Stomach (tissue), 8 donors: ENCODE measurements at regions not wholly inside any gene's neighbourhood (a gene's known extent, or its start where the extent isn't known, plus 50 kb on each side); places are given as distances from the start of the nearest gene placed in this dataset.

Source experiments
- DNase-seq, 2 donors: peaks; one replicate each; pipeline versions ENCODE4 v3.0.0 to v3.0.0-alpha.2; 2013 to 2019
- H3K27ac ChIP-seq, 5 donors: fragments of 200-600 bp in 4 of 5; sonication (generic) in 4 of 5; one replicate each; pipeline ENCODE4 v1.5.1; 2013 to 2019; ENCODE audit warnings: mild to moderate bottlenecking in 1 of 5, moderate library complexity in 1 of 5
- H3K27me3 ChIP-seq, 3 donors: fragments of 200-600 bp; sonication (generic); one replicate each; pipeline ENCODE4 v1.5.1; 2017 to 2019; ENCODE audit warnings: mixed run types in 1 of 3
- H3K36me3 ChIP-seq, 4 donors: fragments of 200-600 bp; sonication (generic); 1 replicate in 3 of 4; 2 replicates in 1 of 4; pipeline ENCODE4 v1.5.1; 2016 to 2019
- H3K4me1 ChIP-seq, 4 donors: fragments of 200-600 bp; sonication (generic); one replicate each; pipeline ENCODE4 v1.5.1; 2016 to 2019
- H3K4me3 ChIP-seq, 4 donors: fragments of 200-600 bp; sonication (generic) in 3 of 4; one replicate each; pipeline ENCODE4 v1.5.1; 2016 to 2019; ENCODE audit warnings: mild to moderate bottlenecking in 1 of 4
- H3K9me3 ChIP-seq, 4 donors: fragments of 200-600 bp; sonication (generic); one replicate each; pipeline ENCODE4 v1.5.1; 2016 to 2019
- EP300 ChIP-seq: sonication (generic); formaldehyde crosslinking; IDR thresholded peaks from one replicate; pipeline ENCODE4 v1.6.1; 2017; ENCODE audit warnings: antibody characterized with exemption
- POLR2A ChIP-seq, 4 donors: fragments of 450-650 bp; IDR thresholded peaks; one replicate each; pipeline ENCODE4 v1.6.1; 2016; ENCODE audit warnings: antibody characterized with exemption in 4 of 4, control low read depth in 2 of 4, mild to moderate bottlenecking in 1 of 4, moderate library complexity in 1 of 4
- POLR2AphosphoS5 ChIP-seq, 3 donors: sonication (generic); formaldehyde crosslinking; IDR thresholded peaks; one replicate each; pipeline ENCODE4 v1.6.1; 2016; ENCODE audit warnings: antibody characterized with exemption in 3 of 3
- WGBS, 5 donors: extraction: QIAGEN DNeasy Blood & Tissue Kit in 3 of 5; methylation state at CpG; one replicate each; pipeline versions ENCODE4 v1.1.5 to v1.1.7; 2013 to 2018; 5-methylcytosine and 5-hydroxymethylcytosine counted together
- intact Hi-C: fragments of 100-400 bp; cut with DNase I; formaldehyde crosslinking; loops from one replicate; pipeline ENCODE4 v1.15.1; 2023; ENCODE audit warnings: low total_unique reads
- TF ChIP-seq, protein P1 (sequence below), 7 experiments: fragments of 450-650 bp in 4 of 7; fragments of 200-600 bp in 3 of 7; sonication (generic) in 3 of 7; IDR thresholded peaks; one replicate each; pipeline ENCODE4 v1.5.1; 2016 to 2019; ENCODE audit warnings: antibody characterized with exemption in 7 of 7, control low read depth in 2 of 7, mild to moderate bottlenecking in 1 of 7
- donor health status: healthy with polysubstance abuse.
- donor health status: Bipolar disorder and iron deficiency.
- donor health status: healthy.

DNA sequence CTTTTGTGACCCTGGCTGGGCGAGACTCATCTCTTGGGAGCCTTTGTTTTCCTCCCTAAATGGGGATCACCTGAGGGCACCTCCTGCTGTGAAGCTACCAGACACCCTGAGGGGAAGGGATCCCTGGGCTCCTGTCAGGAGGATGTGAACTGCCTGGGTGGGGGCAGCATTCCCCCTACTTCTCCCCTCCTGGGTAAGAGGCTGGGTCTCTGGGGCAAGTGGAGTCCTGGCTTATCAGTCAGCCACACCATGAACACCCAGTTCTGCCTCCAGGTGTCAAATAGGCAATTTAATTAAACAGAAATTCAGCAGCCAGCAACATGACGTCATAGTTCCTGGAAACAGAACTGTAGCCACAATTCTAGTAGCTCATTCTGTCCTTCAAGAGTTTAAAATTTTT, 97.7 kb upstream of the RET start:
- H3K9me3 ChIP-seq = no peaks in the 10 kb centered on the region
- peaks cover 0 to 17% (median 7%) of the 10 kb centered on the region in 4 donors for H3K4me1 ChIP-seq
- H3K36me3 ChIP-seq = no peaks in the 10 kb centered on the region
- intact Hi-C loops = no loop called here
- no peak overlapping the region for H3K4me3 ChIP-seq
- no peaks in the 10 kb centered on the region for H3K27me3 ChIP-seq
- TF ChIP-seq, protein P1, sequence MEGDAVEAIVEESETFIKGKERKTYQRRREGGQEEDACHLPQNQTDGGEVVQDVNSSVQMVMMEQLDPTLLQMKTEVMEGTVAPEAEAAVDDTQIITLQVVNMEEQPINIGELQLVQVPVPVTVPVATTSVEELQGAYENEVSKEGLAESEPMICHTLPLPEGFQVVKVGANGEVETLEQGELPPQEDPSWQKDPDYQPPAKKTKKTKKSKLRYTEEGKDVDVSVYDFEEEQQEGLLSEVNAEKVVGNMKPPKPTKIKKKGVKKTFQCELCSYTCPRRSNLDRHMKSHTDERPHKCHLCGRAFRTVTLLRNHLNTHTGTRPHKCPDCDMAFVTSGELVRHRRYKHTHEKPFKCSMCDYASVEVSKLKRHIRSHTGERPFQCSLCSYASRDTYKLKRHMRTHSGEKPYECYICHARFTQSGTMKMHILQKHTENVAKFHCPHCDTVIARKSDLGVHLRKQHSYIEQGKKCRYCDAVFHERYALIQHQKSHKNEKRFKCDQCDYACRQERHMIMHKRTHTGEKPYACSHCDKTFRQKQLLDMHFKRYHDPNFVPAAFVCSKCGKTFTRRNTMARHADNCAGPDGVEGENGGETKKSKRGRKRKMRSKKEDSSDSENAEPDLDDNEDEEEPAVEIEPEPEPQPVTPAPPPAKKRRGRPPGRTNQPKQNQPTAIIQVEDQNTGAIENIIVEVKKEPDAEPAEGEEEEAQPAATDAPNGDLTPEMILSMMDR (IDR thresholded peaks at IDR 0.05) = no peak
- TF ChIP-seq POLR2AphosphoS5 (IDR thresholded peaks at IDR 0.05) (no peak), POLR2A (IDR thresholded peaks at IDR 0.05) (no peak), EP300 (no peak)
- peak overlapping the region in 2 of 5 donors; percentile 18 to 21 for H3K27ac ChIP-seq
- peak; percentile 28 to 34 for DNase-seq
- WGBS, 5 donors = 42 to 53% (median 47%) methylated on average over 2 of the region's 2 CpGs

DNA sequence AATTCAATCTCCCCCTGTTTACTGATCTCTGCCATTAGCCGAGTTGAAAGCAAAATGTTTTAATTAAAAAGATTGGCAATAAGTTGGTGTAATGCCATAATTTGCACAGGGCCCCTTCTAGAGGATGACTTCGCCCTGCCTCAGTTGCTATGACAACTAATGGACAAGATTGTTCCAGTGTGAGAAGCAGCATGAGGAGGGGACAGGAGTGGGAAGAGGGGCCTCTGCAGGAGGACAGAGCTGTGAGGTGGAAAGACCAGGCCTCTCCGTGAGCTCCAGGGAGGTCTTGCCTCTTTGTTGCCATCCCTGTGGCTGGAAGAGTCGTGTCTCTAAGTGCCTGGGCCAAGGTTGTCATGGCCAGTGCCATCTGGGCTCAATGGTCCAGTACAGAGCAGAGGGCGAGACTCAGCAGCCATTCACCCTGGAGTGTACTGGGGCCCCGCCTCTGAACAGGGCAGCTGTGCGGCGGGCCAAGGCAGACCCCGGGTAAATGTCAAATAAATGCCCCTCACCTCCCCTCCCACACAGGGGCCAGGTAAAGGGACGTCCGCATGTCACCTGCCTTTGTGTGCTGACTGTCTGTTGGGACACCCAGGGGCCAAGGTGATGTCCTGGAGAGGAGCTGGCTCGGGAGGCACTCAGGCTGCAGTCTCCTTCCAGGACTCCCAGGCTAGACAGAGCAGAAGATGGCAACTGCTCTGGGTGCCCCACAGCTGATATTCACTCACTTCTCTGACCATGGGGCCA, 97.0 kb upstream of the RET start:
- DNase-seq = peak; percentile 16 to 27
- Histone ChIP-seq H3K27me3 (no peaks in the 10 kb centered on the region), H3K4me1 (peaks cover 0 to 17% (median 7%) of the 10 kb centered on the region in 4 donors), H3K9me3 (no peaks in the 10 kb centered on the region), H3K27ac (peak overlapping the region in 2 of 5 donors; percentile 18 to 21), H3K36me3 (no peaks in the 10 kb centered on the region), H3K4me3 (no peak overlapping the region)
- intact Hi-C loops = no loop called here
- WGBS, 5 donors = 72 to 80% (median 77%) methylated on average over 11 to 12 of the region's 12 CpGs
- TF ChIP-seq POLR2AphosphoS5 (IDR thresholded peaks at IDR 0.05) = no peak
- TF ChIP-seq, protein P1 (IDR thresholded peaks at IDR 0.05) = no peak
- TF ChIP-seq POLR2A (IDR thresholded peaks at IDR 0.05) = no peak
- no peak for TF ChIP-seq EP300

DNA sequence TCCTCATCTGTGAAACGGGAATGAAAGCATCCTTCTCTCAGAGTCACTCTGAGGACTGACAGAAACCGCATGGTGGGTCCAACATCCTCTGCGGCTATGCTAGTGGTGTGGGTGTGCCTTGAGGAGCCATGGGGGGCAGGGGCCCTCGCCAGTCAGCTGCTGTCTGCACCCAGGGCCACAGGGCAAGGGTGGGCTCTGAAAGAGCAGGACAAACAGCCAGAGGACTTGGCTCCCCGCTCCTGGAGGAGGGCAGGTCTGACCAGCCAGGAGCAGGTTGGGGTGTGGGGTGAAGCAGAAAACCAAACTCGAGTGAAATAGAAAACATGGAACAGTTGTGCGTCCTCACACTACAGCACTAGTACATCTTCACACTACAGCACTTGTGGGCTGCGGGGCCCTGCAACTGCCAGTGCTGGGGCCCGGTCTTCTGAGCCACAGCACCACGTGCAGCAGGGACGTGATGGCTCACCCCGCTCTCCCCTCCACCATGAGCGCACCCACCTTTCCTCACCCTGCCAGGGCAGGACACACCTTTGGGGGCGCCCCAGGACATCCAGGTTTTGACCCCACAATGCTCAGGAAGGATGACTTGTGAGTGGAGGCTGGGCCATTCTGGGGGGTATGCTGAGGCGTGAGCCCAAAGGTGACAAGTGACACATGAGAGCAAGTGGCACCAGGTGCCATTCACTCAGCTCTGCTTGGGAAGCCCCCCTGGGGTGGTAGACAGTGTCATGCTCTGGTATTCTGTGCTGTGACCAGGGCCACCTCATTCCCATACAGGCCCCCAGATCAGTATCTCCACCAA, 96.1 kb upstream of the RET start:
- H3K4me3 ChIP-seq = no peak overlapping the region
- H3K4me1 ChIP-seq = peaks cover 0 to 17% (median 7%) of the 10 kb centered on the region in 4 donors
- intact Hi-C loops = no loop called here
- WGBS, 5 donors = 87 to 90% (median 89%) methylated on average over 15 of the region's 15 CpGs
- no peaks in the 10 kb centered on the region for H3K9me3 ChIP-seq
- DNase-seq = peak in 1 of 2 donors; percentile 19
- no peaks in the 10 kb centered on the region for H3K27me3 ChIP-seq
- TF ChIP-seq POLR2A (IDR thresholded peaks at IDR 0.05) (no peak), POLR2AphosphoS5 (IDR thresholded peaks at IDR 0.05) (no peak), EP300 (no peak)
- TF ChIP-seq, protein P1 (IDR thresholded peaks at IDR 0.05) = no peak
- H3K36me3 ChIP-seq = no peaks in the 10 kb centered on the region
- H3K27ac ChIP-seq = no peak overlapping the region

DNA sequence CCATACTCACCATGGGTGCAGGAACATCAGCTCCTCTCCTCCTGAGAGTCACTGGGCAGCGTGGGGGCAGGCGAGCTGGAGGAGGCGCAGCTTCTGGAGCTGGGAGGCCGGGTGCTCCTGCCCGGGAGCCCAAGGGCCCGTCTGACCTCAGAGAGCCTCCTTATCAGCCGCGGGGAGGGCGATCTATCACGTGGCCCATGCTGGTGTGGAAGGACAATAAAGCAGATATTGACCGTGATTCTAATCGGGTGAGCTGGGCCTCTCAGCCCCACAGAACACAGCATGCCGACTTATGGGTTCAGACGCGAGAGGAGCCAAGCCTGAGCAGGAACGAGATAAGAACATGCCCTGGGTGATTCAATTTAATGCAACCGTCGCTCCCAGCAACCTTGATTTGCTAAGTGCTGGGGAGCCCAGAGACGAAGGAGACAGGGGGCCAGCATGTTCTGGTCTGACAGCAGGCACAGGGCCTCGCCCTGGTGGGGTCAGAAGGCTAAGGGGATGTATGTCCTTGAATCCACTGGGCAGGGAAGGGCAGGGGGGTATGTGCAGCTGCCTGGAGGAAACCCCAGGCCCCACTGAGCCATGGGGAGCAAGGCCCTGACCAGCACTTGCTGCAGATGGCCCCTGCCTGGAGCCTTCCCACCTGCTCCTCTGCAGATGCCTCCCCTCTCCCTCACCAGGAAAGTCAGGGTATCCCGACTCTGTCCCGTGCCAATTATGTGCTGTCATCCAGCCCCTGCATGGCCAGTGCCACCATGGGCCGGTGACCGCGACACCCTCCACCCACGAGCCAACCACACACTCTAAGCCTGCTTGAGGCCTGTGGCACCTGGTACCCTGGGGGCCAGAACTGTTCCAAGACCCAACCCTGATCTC, 95.3 kb upstream of the RET start:
- Histone ChIP-seq H3K27ac (peak overlapping the region in 2 of 5 donors; percentile 29 to 35), H3K9me3 (no peaks in the 10 kb centered on the region), H3K4me1 (peaks cover 0 to 17% (median 7%) of the 10 kb centered on the region in 4 donors), H3K36me3 (no peaks in the 10 kb centered on the region), H3K27me3 (no peaks in the 10 kb centered on the region), H3K4me3 (no peak overlapping the region)
- WGBS, 5 donors = 44 to 63% (median 51%) methylated on average over 24 to 26 of the region's 26 CpGs
- peak in 1 of 3 donors; percentile 18 for TF ChIP-seq POLR2AphosphoS5 (IDR thresholded peaks at IDR 0.05)
- TF ChIP-seq, protein P1 (IDR thresholded peaks at IDR 0.05) = no peak
- intact Hi-C loops = no loop called here
- peak; percentile 38 to 74 for DNase-seq
